KMS-11 (cell line): ENCODE measurements at regions not wholly inside any gene's neighbourhood (a gene's known extent, or its start where the extent isn't known, plus 50 kb on each side); places are given as distances from the start of the nearest gene placed in this dataset.
A peak's percentile ranks its signal among the peaks of the same experiment; 100 is the strongest.

Experiments
- H2AFZ ChIP-seq: fragments of 200-600 bp; sonication (generic); 2 replicates; pipeline ENCODE4 v1.6.1; 2016; ENCODE audit warnings: antibody characterized with exemption, mixed run types, low read depth
- H3K27ac ChIP-seq: fragments of 200-600 bp; sonication (generic); 2 replicates; pipeline ENCODE4 v1.6.1; 2016; ENCODE audit warnings: mild to moderate bottlenecking, mixed run types
- H3K27me3 ChIP-seq: fragments of 200-600 bp; sonication (generic); 2 replicates; pipeline ENCODE4 v1.6.1; 2017; ENCODE audit warnings: mild to moderate bottlenecking, low read depth, mixed run types, moderate library complexity; ENCODE audit not compliant: insufficient read depth
- H3K36me3 ChIP-seq: fragments of 200-600 bp; sonication (generic); 2 replicates; pipeline ENCODE4 v1.6.1; 2017; ENCODE audit warnings: mild to moderate bottlenecking, mixed run types; ENCODE audit not compliant: insufficient read depth
- H3K4me1 ChIP-seq: fragments of 200-600 bp; sonication (generic); 2 replicates; pipeline ENCODE4 v1.6.1; 2016; ENCODE audit warnings: mild to moderate bottlenecking, low read depth, mixed run types; ENCODE audit not compliant: poor library complexity, severe bottlenecking
- H3K4me2 ChIP-seq: fragments of 200-600 bp; sonication (generic); 2 replicates; pipeline ENCODE4 v1.7.0; 2016; ENCODE audit warnings: mild to moderate bottlenecking, mixed run types
- H3K4me3 ChIP-seq: fragments of 200-600 bp; sonication (generic); IDR thresholded peaks from 2 replicates; pipeline ENCODE4 v1.6.1; 2017; ENCODE audit warnings: low read depth, low read length, mixed read lengths; ENCODE audit not compliant: insufficient read depth
- H3K79me2 ChIP-seq: fragments of 200-600 bp; sonication (generic); 2 replicates; pipeline ENCODE4 v1.6.1; 2016; ENCODE audit warnings: low read depth, mixed run types; ENCODE audit not compliant: insufficient read depth
- H3K9ac ChIP-seq: fragments of 200-600 bp; sonication (generic); 2 replicates; pipeline ENCODE4 v1.6.1; 2016; ENCODE audit warnings: mild to moderate bottlenecking, mixed run types
- H4K20me1 ChIP-seq: fragments of 200-600 bp; sonication (generic); 2 replicates; pipeline ENCODE4 v1.6.1; 2016; ENCODE audit warnings: mild to moderate bottlenecking, mixed run types; ENCODE audit not compliant: insufficient read depth
- TF ChIP-seq, protein P1 (sequence below): fragments of 200-600 bp; sonication (generic); conservative IDR thresholded peaks from 2 replicates; pipeline ENCODE4 v1.6.1; 2017; ENCODE audit warnings: low read depth, mild to moderate bottlenecking, antibody characterized with exemption, low read length, moderate library complexity, mixed read lengths

DNA sequence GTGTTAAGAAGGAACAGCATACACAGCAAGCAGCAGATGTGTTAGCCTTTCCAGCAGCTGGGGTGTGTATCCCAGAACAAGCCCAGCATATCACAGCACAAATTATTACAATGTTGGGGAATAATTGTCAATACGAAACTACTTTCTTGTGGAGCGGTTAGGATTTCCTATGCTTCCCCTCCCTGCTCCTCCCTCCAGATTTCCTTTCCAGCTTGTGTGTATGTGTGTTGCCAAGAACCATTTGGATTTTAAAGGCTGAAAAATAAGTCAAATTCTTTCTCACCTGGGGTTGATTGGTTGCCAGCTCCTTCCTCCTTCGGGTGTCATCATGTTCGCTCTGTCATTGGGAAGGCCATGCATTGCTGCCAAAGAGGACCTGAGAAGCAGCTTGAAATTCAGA is 178.2 kb upstream of the FRMPD4 start:
- no peaks in the 10 kb centered on the region for H3K79me2 ChIP-seq
- no peak overlapping the region for H3K9ac ChIP-seq
- H2AFZ ChIP-seq, result no peak overlapping the region
- no peak overlapping the region for H3K27ac ChIP-seq
- no peak overlapping the region for H3K4me3 ChIP-seq
- H3K36me3 ChIP-seq, result no peaks in the 10 kb centered on the region
- no peaks in the 10 kb centered on the region for H3K27me3 ChIP-seq
- TF ChIP-seq, protein P1, sequence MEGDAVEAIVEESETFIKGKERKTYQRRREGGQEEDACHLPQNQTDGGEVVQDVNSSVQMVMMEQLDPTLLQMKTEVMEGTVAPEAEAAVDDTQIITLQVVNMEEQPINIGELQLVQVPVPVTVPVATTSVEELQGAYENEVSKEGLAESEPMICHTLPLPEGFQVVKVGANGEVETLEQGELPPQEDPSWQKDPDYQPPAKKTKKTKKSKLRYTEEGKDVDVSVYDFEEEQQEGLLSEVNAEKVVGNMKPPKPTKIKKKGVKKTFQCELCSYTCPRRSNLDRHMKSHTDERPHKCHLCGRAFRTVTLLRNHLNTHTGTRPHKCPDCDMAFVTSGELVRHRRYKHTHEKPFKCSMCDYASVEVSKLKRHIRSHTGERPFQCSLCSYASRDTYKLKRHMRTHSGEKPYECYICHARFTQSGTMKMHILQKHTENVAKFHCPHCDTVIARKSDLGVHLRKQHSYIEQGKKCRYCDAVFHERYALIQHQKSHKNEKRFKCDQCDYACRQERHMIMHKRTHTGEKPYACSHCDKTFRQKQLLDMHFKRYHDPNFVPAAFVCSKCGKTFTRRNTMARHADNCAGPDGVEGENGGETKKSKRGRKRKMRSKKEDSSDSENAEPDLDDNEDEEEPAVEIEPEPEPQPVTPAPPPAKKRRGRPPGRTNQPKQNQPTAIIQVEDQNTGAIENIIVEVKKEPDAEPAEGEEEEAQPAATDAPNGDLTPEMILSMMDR, result no peak
- H3K4me1 ChIP-seq, result no peaks in the 10 kb centered on the region
- H3K4me2 ChIP-seq, result no peak overlapping the region
- H4K20me1 ChIP-seq, result no peaks in the 10 kb centered on the region

DNA sequence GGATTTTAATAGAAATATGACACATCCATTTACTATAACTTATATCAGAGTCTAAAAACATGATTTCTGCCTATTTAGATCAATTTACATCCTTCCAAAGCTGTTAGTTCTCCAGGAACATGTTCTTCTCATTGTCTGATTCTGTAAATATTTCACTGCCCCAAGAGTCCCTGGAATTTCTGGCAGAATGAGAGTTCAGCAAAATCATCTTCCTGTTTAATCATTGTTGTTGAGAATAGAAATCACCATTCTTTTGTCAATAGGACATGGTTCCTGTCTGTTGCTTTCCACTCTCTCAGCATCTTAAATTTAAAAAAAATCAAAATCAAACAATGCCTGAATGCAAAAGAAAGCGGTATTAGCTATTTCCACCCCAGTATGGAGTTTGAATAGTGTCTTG is 172.8 kb upstream of the FRMPD4 start:
- Histone ChIP-seq H4K20me1 (no peaks in the 10 kb centered on the region), H3K9ac (no peak overlapping the region), H3K27ac (no peak overlapping the region), H3K27me3 (no peaks in the 10 kb centered on the region), H3K4me1 (no peaks in the 10 kb centered on the region), H3K79me2 (no peaks in the 10 kb centered on the region), H3K36me3 (no peaks in the 10 kb centered on the region), H3K4me3 (no peak overlapping the region), H2AFZ (no peak overlapping the region), H3K4me2 (no peak overlapping the region)
- TF ChIP-seq, protein P1, result no peak

DNA sequence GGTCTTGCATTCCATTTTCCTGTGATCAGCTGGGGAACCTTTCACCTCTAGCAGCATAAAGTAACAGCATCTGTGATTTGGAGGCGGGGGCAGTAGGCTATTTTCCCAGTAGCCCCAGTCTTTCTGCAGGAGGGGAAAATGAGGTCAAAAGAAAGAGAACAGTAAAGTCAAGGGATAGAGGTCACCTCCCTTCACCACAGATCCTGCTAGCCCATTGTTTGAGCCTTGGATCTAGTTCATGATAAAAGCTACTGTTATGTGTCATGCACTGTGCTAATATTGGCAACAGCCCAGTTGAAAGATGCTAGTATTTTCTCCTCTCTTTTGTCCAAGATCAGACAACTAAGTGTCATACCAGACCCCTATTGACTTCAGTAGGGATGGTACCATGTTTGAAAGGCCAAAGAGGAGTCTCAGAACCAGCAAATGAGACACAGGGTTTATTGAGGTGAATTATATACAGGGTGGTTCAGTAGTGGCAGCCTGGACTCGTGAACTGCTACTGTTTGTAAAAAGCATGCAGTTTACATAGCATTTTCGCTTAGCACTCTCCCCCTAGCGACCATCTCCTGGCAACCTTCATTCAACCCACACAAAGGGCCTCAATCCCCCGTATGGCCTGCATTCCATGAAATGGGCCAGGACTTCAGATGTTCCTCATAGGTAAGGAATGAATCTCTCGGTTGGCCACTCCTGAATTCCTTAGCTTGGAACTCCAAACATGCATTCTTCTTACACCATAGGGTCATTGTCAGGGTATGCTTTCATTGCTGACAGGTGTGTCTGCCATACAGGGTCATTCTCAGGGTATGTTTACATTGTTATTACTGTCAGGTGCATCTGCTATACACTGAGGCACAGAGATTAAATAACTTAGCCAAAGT is 170.0 kb upstream of the FRMPD4 start:
- TF ChIP-seq, protein P1, result 0 out of 2 replicates have a peak, but pooled peaks have one; percentile 10
- no peak overlapping the region for H3K27ac ChIP-seq
- H3K4me3 ChIP-seq, result no peak overlapping the region
- no peak overlapping the region for H2AFZ ChIP-seq
- H4K20me1 ChIP-seq, result no peaks in the 10 kb centered on the region
- no peak overlapping the region for H3K9ac ChIP-seq
- H3K4me2 ChIP-seq, result no peak overlapping the region
- no peaks in the 10 kb centered on the region for H3K4me1 ChIP-seq
- H3K36me3 ChIP-seq, result no peaks in the 10 kb centered on the region
- H3K27me3 ChIP-seq, result no peaks in the 10 kb centered on the region
- no peaks in the 10 kb centered on the region for H3K79me2 ChIP-seq

DNA sequence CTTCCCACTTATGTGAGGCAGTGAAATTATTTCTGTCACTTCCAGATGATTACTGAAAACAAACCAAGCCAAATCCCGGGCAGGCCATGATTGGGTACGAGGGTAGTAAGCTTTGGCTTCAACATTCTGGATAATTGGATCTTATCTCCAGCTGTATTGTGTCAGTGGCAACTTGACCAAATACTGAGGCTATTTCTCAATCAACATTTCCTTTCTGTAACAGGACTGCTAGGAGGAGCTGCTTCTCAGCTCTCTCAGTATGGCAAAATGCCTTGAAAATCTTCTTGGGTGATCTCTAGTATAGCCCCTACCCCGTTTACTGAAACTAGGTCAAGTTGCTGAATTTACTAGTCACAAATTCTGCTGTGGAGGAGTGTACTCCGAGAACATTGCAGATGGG is 169.3 kb upstream of the FRMPD4 start:
- no peaks in the 10 kb centered on the region for H3K4me1 ChIP-seq
- no peaks in the 10 kb centered on the region for H4K20me1 ChIP-seq
- no peak overlapping the region for H2AFZ ChIP-seq
- no peak overlapping the region for H3K9ac ChIP-seq
- H3K27me3 ChIP-seq, result no peaks in the 10 kb centered on the region
- TF ChIP-seq, protein P1, result no peak
- no peak overlapping the region for H3K27ac ChIP-seq
- no peaks in the 10 kb centered on the region for H3K36me3 ChIP-seq
- no peaks in the 10 kb centered on the region for H3K79me2 ChIP-seq
- H3K4me3 ChIP-seq, result no peak overlapping the region
- H3K4me2 ChIP-seq, result no peak overlapping the region
